Neural cell (in vitro differentiated cells): ENCODE measurements at regions not wholly inside any gene's neighbourhood (a gene's known extent, or its start where the extent isn't known, plus 50 kb on each side); places are given as distances from the start of the nearest gene placed in this dataset.

Source experiments
- H2AFZ ChIP-seq: fragments of 200-600, 300-800 bp; sonication (generic), shearing (Covaris generic); 2 replicates; pipeline ENCODE4 v1.6.0; 2014; ENCODE audit warnings: low read depth, mild to moderate bottlenecking, antibody characterized with exemption, low read length, moderate library complexity
- H3F3A ChIP-seq: fragments of 200-600 bp; shearing (Covaris generic); 2 replicates; pipeline ENCODE4 v1.6.1; 2016; ENCODE audit warnings: mild to moderate bottlenecking, moderate library complexity, mixed read lengths, antibody characterized with exemption, low read length; ENCODE audit not compliant: insufficient read depth, poor library complexity, severe bottlenecking
- H3K27ac ChIP-seq: fragments of 200-600, 300-800 bp; sonication (generic), shearing (Covaris generic); 2 replicates; pipeline ENCODE4 v1.5.1; 2014; ENCODE audit warnings: mild to moderate bottlenecking, low read length, moderate library complexity
- H3K27me3 ChIP-seq: fragments of 300-800, 200-600 bp; sonication (generic), shearing (Covaris generic); 2 replicates; pipeline ENCODE4 v1.6.0; 2014; ENCODE audit warnings: mild to moderate bottlenecking, low read depth, low read length, moderate library complexity; ENCODE audit not compliant: insufficient read depth
- H3K36me3 ChIP-seq: fragments of 300-800, 200-600 bp; sonication (generic), shearing (Covaris generic); 2 replicates; pipeline ENCODE4 v1.5.1; 2014; ENCODE audit warnings: mild to moderate bottlenecking, antibody characterized with exemption, low read length, moderate library complexity; ENCODE audit not compliant: insufficient read depth
- H3K4me2 ChIP-seq: fragments of 300-800, 200-600 bp; sonication (generic), shearing (Covaris generic); 2 replicates; pipeline ENCODE4 v1.6.0; 2014; ENCODE audit warnings: mild to moderate bottlenecking, low read length
- H3K4me3 ChIP-seq: fragments of 300-800, 200-600 bp; sonication (generic), shearing (Covaris generic); 2 replicates; pipeline ENCODE4 v1.5.1; 2014; ENCODE audit warnings: mild to moderate bottlenecking, low read length, moderate library complexity
- H3K79me2 ChIP-seq: fragments of 200-600 bp; shearing (Covaris generic); replicated peaks from 2 replicates; pipeline ENCODE4 v1.6.0; 2014; ENCODE audit warnings: mild to moderate bottlenecking, low read length, moderate library complexity; ENCODE audit not compliant: insufficient read depth
- H3K9ac ChIP-seq: fragments of 300-800, 200-600 bp; sonication (generic), shearing (Covaris generic); 2 replicates; pipeline ENCODE4 v1.6.1; 2016; ENCODE audit warnings: mild to moderate bottlenecking, low read length, mixed read lengths
- H3K9me2 ChIP-seq: fragments of 200-600 bp; shearing (Covaris generic); 2 replicates; pipeline ENCODE4 v1.6.1; 2016; ENCODE audit warnings: mild to moderate bottlenecking, low read length, mixed read lengths; ENCODE audit not compliant: insufficient read depth
- H3K9me3 ChIP-seq: fragments of 200-600, 300-800 bp; sonication (generic), shearing (Covaris generic); 2 replicates; pipeline ENCODE4 v1.6.1; 2016; ENCODE audit warnings: mild to moderate bottlenecking, mixed run types, low read length, moderate library complexity, mixed read lengths
- H4K20me1 ChIP-seq: fragments of 200-600 bp; shearing (Covaris generic); 2 replicates; pipeline ENCODE4 v1.6.1; 2016; ENCODE audit warnings: mild to moderate bottlenecking, mixed run types; ENCODE audit not compliant: insufficient read depth
- EP300 ChIP-seq: fragments of 450-650 bp; conservative IDR thresholded peaks from 2 replicates; pipeline ENCODE4 v1.6.1; 2014; ENCODE audit warnings: antibody characterized with exemption, mild to moderate bottlenecking, moderate library complexity; ENCODE audit not compliant: poor library complexity, severe bottlenecking
- EZH2 ChIP-seq: fragments of 200-600, 300-800 bp; shearing (Covaris generic), sonication (generic); IDR thresholded peaks from 2 replicates; pipeline ENCODE4 v1.6.1; 2014; ENCODE audit warnings: antibody characterized with exemption, low read length, borderline replicate concordance, mild to moderate bottlenecking; ENCODE audit not compliant: insufficient read depth, poor library complexity, severe bottlenecking
- MXI1 ChIP-seq: fragments of 450-650 bp; conservative IDR thresholded peaks from 2 replicates; pipeline ENCODE4 v1.6.1; 2014; ENCODE audit warnings: antibody characterized with exemption, mild to moderate bottlenecking; ENCODE audit not compliant: poor library complexity, severe bottlenecking
- POLR2AphosphoS5 ChIP-seq: IDR thresholded peaks from 2 replicates; pipeline ENCODE4 v1.6.1; 2012
- RAD21 ChIP-seq: fragments of 450-650 bp; conservative IDR thresholded peaks from 2 replicates; pipeline ENCODE4 v1.6.1; 2014; ENCODE audit warnings: antibody characterized with exemption, mild to moderate bottlenecking, moderate library complexity
- REST ChIP-seq: IDR thresholded peaks from 2 replicates; pipeline ENCODE4 v1.6.1; 2012; ENCODE audit warnings: borderline replicate concordance
- SMC3 ChIP-seq: fragments of 450-650 bp; conservative IDR thresholded peaks from 2 replicates; pipeline ENCODE4 v1.6.1; 2014; ENCODE audit warnings: antibody characterized with exemption, mild to moderate bottlenecking, moderate library complexity; ENCODE audit not compliant: poor library complexity
- TAF1 ChIP-seq: IDR thresholded peaks from 2 replicates; pipeline ENCODE4 v1.6.1; 2012; ENCODE audit warnings: low read depth
- TF ChIP-seq, protein P1 (sequence below): fragments of 450-650 bp; IDR thresholded peaks from 2 replicates; pipeline ENCODE4 v1.5.1; 2014; ENCODE audit warnings: antibody characterized with exemption, mild to moderate bottlenecking, moderate library complexity; ENCODE audit not compliant: poor library complexity, severe bottlenecking

DNA sequence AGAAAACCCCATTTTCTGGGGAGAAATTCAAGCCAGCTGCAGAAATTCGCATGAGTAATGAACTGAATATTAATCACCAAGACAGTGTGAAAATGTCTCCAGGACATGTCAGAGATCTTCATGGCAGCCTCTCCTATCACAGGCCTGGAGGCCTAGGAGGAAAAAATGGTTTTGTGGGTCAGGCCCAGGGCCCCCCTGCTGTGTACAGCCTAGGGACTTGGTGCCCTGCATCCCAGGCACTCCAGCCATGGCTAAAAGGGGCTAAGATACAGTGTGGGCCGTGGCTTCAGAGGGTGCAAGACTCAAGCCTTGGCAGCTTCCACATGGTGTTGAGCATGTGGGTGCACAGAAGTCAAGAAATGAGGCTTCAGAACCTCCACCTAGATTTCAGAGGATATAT, 185.9 kb upstream of the GATB start (continued):
- TF ChIP-seq, protein P1, sequence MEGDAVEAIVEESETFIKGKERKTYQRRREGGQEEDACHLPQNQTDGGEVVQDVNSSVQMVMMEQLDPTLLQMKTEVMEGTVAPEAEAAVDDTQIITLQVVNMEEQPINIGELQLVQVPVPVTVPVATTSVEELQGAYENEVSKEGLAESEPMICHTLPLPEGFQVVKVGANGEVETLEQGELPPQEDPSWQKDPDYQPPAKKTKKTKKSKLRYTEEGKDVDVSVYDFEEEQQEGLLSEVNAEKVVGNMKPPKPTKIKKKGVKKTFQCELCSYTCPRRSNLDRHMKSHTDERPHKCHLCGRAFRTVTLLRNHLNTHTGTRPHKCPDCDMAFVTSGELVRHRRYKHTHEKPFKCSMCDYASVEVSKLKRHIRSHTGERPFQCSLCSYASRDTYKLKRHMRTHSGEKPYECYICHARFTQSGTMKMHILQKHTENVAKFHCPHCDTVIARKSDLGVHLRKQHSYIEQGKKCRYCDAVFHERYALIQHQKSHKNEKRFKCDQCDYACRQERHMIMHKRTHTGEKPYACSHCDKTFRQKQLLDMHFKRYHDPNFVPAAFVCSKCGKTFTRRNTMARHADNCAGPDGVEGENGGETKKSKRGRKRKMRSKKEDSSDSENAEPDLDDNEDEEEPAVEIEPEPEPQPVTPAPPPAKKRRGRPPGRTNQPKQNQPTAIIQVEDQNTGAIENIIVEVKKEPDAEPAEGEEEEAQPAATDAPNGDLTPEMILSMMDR: no peak
- no peak for TF ChIP-seq EP300
- TF ChIP-seq SMC3: no peak

- H3K9ac ChIP-seq: no peak overlapping the region
- H3K27me3 ChIP-seq: no peaks in the 10 kb centered on the region
- no peak overlapping the region for H3K4me3 ChIP-seq
- H3F3A ChIP-seq: no peaks in the 10 kb centered on the region
- no peak overlapping the region for H2AFZ ChIP-seq
- H3K36me3 ChIP-seq: no peaks in the 10 kb centered on the region
- H4K20me1 ChIP-seq: no peaks in the 10 kb centered on the region
- TF ChIP-seq SMC3: no peak
- TF ChIP-seq REST: no peak
- TF ChIP-seq, protein P1: no peak
- TF ChIP-seq RAD21: no peak
- TF ChIP-seq POLR2AphosphoS5: no peak
- no peak for TF ChIP-seq EZH2
- TF ChIP-seq EP300: no peak
- no peak for TF ChIP-seq TAF1
- no peak for TF ChIP-seq MXI1
- no peak overlapping the region for H3K4me2 ChIP-seq
- no peaks in the 10 kb centered on the region for H3K9me2 ChIP-seq
- H3K9me3 ChIP-seq: no peaks in the 10 kb centered on the region
- no peaks in the 10 kb centered on the region for H3K79me2 ChIP-seq
- H3K27ac ChIP-seq: no peak overlapping the region
Observed at GRCh38 chr4:151942971-151943370, 182.2 kb upstream of the GATB start.
